CD8-positive, alpha-beta memory T cell (primary cell): ENCODE measurements at regions not wholly inside any gene's neighbourhood (a gene's known extent, or its start where the extent isn't known, plus 50 kb on each side); places are given as distances from the start of the nearest gene placed in this dataset.

Source experiments
- CTCF ChIA-PET: fragments of 350-600 bp; sonication (Branson Sonifier 250); formaldehyde crosslinking; loops from one replicate; lab custom pipeline; 2021; ENCODE audit warnings: antibody characterized with exemption; lab: Charles Lee
- POLR2A ChIA-PET: fragments of 350-600 bp; sonication (Branson Sonifier 250); formaldehyde crosslinking; loops from one replicate; lab custom pipeline; 2021; ENCODE audit warnings: antibody characterized with exemption; lab: Charles Lee
- DNase-seq, 5 donors: peaks; one replicate each; pipeline versions ENCODE4 v3.0.0 to v3.0.0-alpha.2; 2020 to 2022; ENCODE audit warnings: mixed read lengths in 1 of 5
- H3K27ac ChIP-seq: one replicate; pipeline ENCODE4 v1.7.0; 2013; ENCODE audit warnings: low read depth, mild to moderate bottlenecking, low read length, moderate library complexity
- H3K27me3 ChIP-seq: 2 replicates; pipeline ENCODE4 v1.7.0; 2013; ENCODE audit warnings: low read length, mild to moderate bottlenecking; ENCODE audit not compliant: insufficient read depth, poor library complexity, severe bottlenecking
- H3K36me3 ChIP-seq: 2 replicates; pipeline ENCODE4 v1.7.0; 2013; ENCODE audit warnings: mild to moderate bottlenecking, low read length, moderate library complexity; ENCODE audit not compliant: insufficient read depth
- H3K4me1 ChIP-seq: 2 replicates; pipeline ENCODE4 v1.7.0; 2013; ENCODE audit warnings: mild to moderate bottlenecking, low read length, moderate library complexity; ENCODE audit not compliant: insufficient read depth
- H3K4me3 ChIP-seq: 2 replicates; pipeline ENCODE4 v1.7.0; 2013; ENCODE audit warnings: mild to moderate bottlenecking, low read length
- H3K9me3 ChIP-seq: 2 replicates; pipeline ENCODE4 v1.7.0; 2013; ENCODE audit warnings: mild to moderate bottlenecking, low read length
- H3K27ac Mint-ChIP-seq, 8 donors: one replicate each; pipeline ENCODE4 v1.8.0; 2020 to 2021; ENCODE audit warnings: mixed read lengths in 8 of 8, mild to moderate bottlenecking in 6 of 8, inconsistent platforms in 3 of 8, moderate library complexity in 3 of 8
- H3K27me3 Mint-ChIP-seq, 2 donors: one replicate each; pipeline ENCODE4 v1.8.0; 2020 to 2021; ENCODE audit warnings: mixed read lengths in 2 of 2, mild to moderate bottlenecking in 1 of 2, moderate library complexity in 1 of 2
- H3K36me3 Mint-ChIP-seq, 3 donors: one replicate each; pipeline ENCODE4 v1.8.0; 2020 to 2021; ENCODE audit warnings: mixed read lengths in 3 of 3, inconsistent platforms in 1 of 3, mild to moderate bottlenecking in 1 of 3
- H3K4me1 Mint-ChIP-seq, 3 donors: one replicate each; pipeline ENCODE4 v1.8.0; 2020 to 2021; ENCODE audit warnings: mixed read lengths in 3 of 3, inconsistent platforms in 1 of 3, mild to moderate bottlenecking in 1 of 3
- H3K4me3 Mint-ChIP-seq, 7 donors: one replicate each; pipeline ENCODE4 v1.8.0; 2020 to 2021; ENCODE audit warnings: mixed read lengths in 7 of 7, mild to moderate bottlenecking in 6 of 7, moderate library complexity in 4 of 7, inconsistent platforms in 2 of 7
- H3K9me3 Mint-ChIP-seq, 5 donors: one replicate each; pipeline ENCODE4 v1.8.0; 2020 to 2022; ENCODE audit warnings: mixed read lengths in 5 of 5, mild to moderate bottlenecking in 3 of 5, moderate library complexity in 2 of 5, inconsistent platforms in 1 of 5

DNA sequence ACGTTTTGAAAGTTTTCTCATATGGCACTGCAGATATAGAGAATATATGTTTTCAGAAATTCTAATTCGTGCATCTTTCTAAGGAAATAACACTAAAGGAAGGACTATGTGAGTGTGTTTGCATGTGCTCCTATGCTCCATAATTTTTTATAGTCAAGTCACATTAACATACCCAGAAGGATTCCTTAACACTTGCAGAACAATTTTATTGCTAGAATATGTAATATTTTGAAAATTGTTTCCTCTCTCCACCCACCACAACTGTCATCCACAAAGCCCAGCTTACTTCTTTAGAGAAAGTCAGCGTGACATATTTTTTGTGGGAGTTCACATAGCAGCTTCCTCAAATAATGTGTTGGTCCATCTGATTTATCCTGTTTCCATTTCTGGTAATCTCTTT lies 604.6 kb upstream of the MGAT4C start:
- H3K36me3 ChIP-seq = no peaks in the 10 kb centered on the region
- ChIA-PET POLR2A (no interaction called here), CTCF (no interaction called here)
- H3K4me1 ChIP-seq = no peaks in the 10 kb centered on the region
- H3K4me3 ChIP-seq = no peak overlapping the region
- no peak overlapping the region for H3K27ac ChIP-seq
- H3K36me3 Mint-ChIP-seq = no peaks in the 10 kb centered on the region
- no peak overlapping the region for H3K27ac Mint-ChIP-seq
- no peak overlapping the region for H3K4me3 Mint-ChIP-seq
- H3K27me3 ChIP-seq = no peaks in the 10 kb centered on the region
- H3K9me3 ChIP-seq = no peaks in the 10 kb centered on the region
- no peaks in the 10 kb centered on the region for H3K27me3 Mint-ChIP-seq
- no peaks in the 10 kb centered on the region for H3K4me1 Mint-ChIP-seq
- no peak for DNase-seq
- H3K9me3 Mint-ChIP-seq = peaks cover 0 to 11% (median 2%) of the 10 kb centered on the region in 5 donors

DNA sequence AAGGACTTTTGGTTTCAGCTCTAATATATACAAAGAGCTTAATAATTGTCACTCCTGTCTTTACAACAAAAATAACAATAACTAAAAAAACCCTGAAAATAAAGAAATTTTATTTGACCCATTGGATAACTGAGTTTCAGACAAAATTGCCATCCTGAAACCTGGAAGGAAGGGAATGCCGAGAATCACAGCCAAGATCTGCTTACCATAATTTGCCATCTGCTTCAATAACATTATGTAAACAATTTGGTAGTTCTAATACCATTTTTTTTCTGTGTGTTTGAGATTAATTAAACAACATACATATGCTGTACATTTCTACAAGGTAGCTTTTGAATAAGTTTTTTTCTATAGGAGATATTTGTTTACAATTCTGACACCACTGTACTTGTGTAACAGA lies 596.3 kb upstream of the MGAT4C start:
- Histone ChIP-seq H3K9me3 (no peaks in the 10 kb centered on the region), H3K27ac (no peak overlapping the region), H3K27me3 (no peaks in the 10 kb centered on the region), H3K36me3 (no peaks in the 10 kb centered on the region), H3K4me1 (no peaks in the 10 kb centered on the region), H3K4me3 (no peak overlapping the region)
- H3K4me3 Mint-ChIP-seq = no peak overlapping the region
- no peak for DNase-seq
- peaks cover 0 to 18% (median under 1%) of the 10 kb centered on the region in 5 donors for H3K9me3 Mint-ChIP-seq
- H3K27me3 Mint-ChIP-seq = no peaks in the 10 kb centered on the region
- CTCF ChIA-PET = no interaction called here
- H3K4me1 Mint-ChIP-seq = no peaks in the 10 kb centered on the region
- POLR2A ChIA-PET = no interaction called here
- no peak overlapping the region for H3K27ac Mint-ChIP-seq
- H3K36me3 Mint-ChIP-seq = no peaks in the 10 kb centered on the region

DNA sequence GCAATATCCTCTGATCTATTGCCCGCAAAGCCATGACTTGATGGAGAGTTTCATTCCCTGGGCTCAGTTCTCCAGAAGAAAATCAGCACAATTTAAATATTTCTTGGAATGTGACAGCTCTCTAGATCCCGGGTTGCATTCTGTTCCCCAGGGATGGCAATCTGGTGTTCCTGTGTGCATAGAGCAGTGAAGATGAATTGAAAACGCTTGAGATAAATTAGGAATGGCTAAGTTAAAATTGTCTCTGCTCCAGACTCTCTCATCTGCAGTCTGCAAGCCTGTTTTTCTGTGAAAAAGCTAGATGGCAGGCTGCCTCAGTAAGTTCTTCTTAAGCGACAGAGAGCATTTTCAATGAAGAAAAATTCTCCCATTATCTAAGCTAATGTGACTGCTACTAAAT lies 582.5 kb upstream of the MGAT4C start:
- Histone ChIP-seq H3K36me3 (no peaks in the 10 kb centered on the region), H3K9me3 (no peaks in the 10 kb centered on the region), H3K4me1 (no peaks in the 10 kb centered on the region), H3K27me3 (no peaks in the 10 kb centered on the region), H3K4me3 (no peak overlapping the region), H3K27ac (no peak overlapping the region)
- H3K27ac Mint-ChIP-seq = no peak overlapping the region
- H3K4me1 Mint-ChIP-seq = no peaks in the 10 kb centered on the region
- ChIA-PET CTCF (no interaction called here), POLR2A (no interaction called here)
- H3K9me3 Mint-ChIP-seq = peaks cover 6 to 24% (median 8%) of the 10 kb centered on the region in 5 donors
- H3K36me3 Mint-ChIP-seq = peaks cover 0 to 1% (median 0%) of the 10 kb centered on the region in 3 donors
- no peak for DNase-seq
- H3K4me3 Mint-ChIP-seq = no peak overlapping the region
- no peaks in the 10 kb centered on the region for H3K27me3 Mint-ChIP-seq

DNA sequence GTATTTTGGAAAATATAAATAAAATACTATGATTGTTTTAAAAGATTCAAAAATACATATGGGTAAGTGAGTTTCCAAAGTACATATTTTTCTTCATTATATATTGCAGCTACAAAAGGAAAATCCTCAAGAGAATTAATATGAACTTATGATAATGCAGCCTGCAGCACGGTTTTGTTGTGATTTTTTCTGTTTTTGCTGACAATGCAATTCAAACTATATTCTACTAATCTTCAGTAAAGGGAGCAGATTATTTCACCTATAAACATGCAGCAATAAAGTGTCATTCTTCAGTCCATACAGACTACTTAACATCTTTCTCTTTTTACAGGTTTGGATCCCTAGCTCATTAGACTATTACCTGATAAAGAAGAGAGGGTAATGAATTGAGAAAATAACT lies 582.1 kb upstream of the MGAT4C start:
- no peaks in the 10 kb centered on the region for H3K27me3 Mint-ChIP-seq
- H3K36me3 ChIP-seq = no peaks in the 10 kb centered on the region
- POLR2A ChIA-PET = no interaction called here
- CTCF ChIA-PET = no interaction called here
- DNase-seq = no peak
- H3K27me3 ChIP-seq = no peaks in the 10 kb centered on the region
- no peak overlapping the region for H3K27ac ChIP-seq
- H3K9me3 ChIP-seq = no peaks in the 10 kb centered on the region
- peaks cover 0 to 1% (median 0%) of the 10 kb centered on the region in 3 donors for H3K36me3 Mint-ChIP-seq
- H3K27ac Mint-ChIP-seq = no peak overlapping the region
- no peak overlapping the region for H3K4me3 ChIP-seq
- H3K4me3 Mint-ChIP-seq = no peak overlapping the region
- peaks cover 6 to 24% (median 9%) of the 10 kb centered on the region in 5 donors for H3K9me3 Mint-ChIP-seq
- no peaks in the 10 kb centered on the region for H3K4me1 ChIP-seq
- H3K4me1 Mint-ChIP-seq = no peaks in the 10 kb centered on the region

DNA sequence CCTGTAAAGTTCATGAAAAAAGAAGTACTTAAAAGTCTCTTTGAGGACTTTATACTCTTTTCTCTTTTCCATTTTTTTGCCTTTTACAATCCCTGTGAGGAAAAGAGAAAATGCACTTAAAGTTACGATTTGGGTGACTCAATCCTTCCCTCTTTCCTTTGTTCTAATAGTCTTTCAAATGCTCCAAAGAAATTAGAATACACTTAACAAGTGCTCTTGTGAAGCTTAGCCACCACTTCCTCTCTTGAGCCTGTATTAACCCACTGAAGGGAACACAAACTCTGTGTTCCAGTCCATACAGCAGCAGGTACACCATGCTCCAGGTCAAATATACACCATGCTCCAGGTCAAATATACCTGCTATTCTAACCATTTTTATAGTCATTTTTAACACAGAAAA lies 581.1 kb upstream of the MGAT4C start:
- H3K27ac Mint-ChIP-seq = no peak overlapping the region
- no peak for DNase-seq
- Histone ChIP-seq H3K4me1 (no peaks in the 10 kb centered on the region), H3K27ac (no peak overlapping the region), H3K27me3 (no peaks in the 10 kb centered on the region), H3K36me3 (no peaks in the 10 kb centered on the region), H3K4me3 (no peak overlapping the region), H3K9me3 (no peaks in the 10 kb centered on the region)
- H3K9me3 Mint-ChIP-seq = peaks cover 4 to 27% (median 9%) of the 10 kb centered on the region in 5 donors
- ChIA-PET CTCF (no interaction called here), POLR2A (no interaction called here)
- H3K4me3 Mint-ChIP-seq = no peak overlapping the region
- no peaks in the 10 kb centered on the region for H3K4me1 Mint-ChIP-seq
- H3K27me3 Mint-ChIP-seq = no peaks in the 10 kb centered on the region
- peaks cover 0 to 1% (median 0%) of the 10 kb centered on the region in 3 donors for H3K36me3 Mint-ChIP-seq

DNA sequence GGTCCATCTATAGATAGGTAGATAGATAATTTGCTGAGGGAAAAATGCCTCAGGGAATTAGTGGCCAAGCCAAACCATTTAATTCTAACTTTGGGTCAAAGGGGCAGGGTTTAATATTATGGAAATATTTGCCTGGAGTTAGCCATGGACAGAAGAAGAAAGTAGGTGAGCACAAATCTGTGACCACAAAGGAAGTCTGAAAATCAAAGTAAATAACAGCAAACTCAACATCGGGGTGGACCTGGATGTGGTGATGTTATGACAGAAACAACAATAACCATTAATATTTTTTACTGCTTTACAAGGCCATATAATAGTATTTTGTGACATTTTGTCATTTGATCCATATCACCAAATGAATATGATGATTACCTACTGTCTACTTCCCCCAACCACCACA lies 578.0 kb upstream of the MGAT4C start:
- no peak overlapping the region for H3K4me3 Mint-ChIP-seq
- no peak overlapping the region for H3K27ac Mint-ChIP-seq
- no peaks in the 10 kb centered on the region for H3K27me3 ChIP-seq
- DNase-seq = no peak
- H3K4me1 Mint-ChIP-seq = no peaks in the 10 kb centered on the region
- H3K4me1 ChIP-seq = no peaks in the 10 kb centered on the region
- ChIA-PET CTCF (no interaction called here), POLR2A (no interaction called here)
- no peaks in the 10 kb centered on the region for H3K9me3 ChIP-seq
- H3K9me3 Mint-ChIP-seq = peaks cover 2 to 17% (median 5%) of the 10 kb centered on the region in 5 donors
- H3K36me3 Mint-ChIP-seq = peaks cover 0 to 1% (median 0%) of the 10 kb centered on the region in 3 donors
- no peaks in the 10 kb centered on the region for H3K36me3 ChIP-seq
- no peaks in the 10 kb centered on the region for H3K27me3 Mint-ChIP-seq
- H3K27ac ChIP-seq = no peak overlapping the region
- no peak overlapping the region for H3K4me3 ChIP-seq

DNA sequence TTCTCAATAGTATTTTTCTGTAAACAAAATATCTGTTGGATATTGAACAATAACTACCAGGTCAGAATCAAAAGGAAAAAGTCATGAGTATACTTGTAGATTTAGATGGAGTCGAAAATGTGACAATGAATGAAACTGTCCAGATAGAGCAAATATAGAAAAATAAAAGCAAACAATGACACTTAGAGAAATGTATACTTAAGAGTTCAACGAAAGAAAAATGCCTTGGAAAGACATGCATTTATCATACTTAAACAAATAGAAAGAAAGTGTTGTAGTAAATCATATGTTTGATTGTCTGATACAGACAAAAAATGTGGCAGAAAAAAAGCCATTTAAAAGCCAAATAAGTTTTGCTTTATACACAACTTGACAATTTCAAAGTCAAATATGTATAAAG lies 571.2 kb upstream of the MGAT4C start:
- Mint-ChIP-seq H3K4me1 (no peaks in the 10 kb centered on the region), H3K9me3 (peaks cover 2 to 20% (median 6%) of the 10 kb centered on the region in 5 donors), H3K36me3 (no peaks in the 10 kb centered on the region), H3K27ac (no peak overlapping the region), H3K4me3 (no peak overlapping the region), H3K27me3 (no peaks in the 10 kb centered on the region)
- Histone ChIP-seq H3K27ac (no peak overlapping the region), H3K4me3 (no peak overlapping the region), H3K27me3 (no peaks in the 10 kb centered on the region), H3K4me1 (no peaks in the 10 kb centered on the region), H3K9me3 (no peaks in the 10 kb centered on the region), H3K36me3 (no peaks in the 10 kb centered on the region)
- ChIA-PET POLR2A (no interaction called here), CTCF (no interaction called here)
- no peak for DNase-seq

DNA sequence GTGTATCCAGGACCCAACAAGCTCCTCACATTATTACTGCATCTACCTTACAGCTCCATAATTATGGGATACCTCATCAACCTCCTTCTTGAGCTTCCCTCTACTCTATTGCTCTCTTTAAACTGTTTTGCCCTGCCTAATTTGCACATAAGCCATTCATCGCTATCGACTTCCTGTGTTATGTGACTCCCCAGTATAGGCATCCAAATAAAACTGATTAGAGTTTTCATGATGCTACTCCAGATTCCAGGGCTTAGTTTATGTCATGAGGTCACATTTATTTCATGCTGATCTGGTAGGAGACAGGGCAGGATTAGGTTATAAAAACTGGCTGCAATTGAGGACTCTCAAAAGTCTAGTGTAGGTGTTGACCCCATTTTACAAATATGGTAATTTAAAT lies 569.9 kb upstream of the MGAT4C start:
- Histone ChIP-seq H3K27ac (no peak overlapping the region), H3K27me3 (no peaks in the 10 kb centered on the region), H3K36me3 (no peaks in the 10 kb centered on the region), H3K9me3 (no peaks in the 10 kb centered on the region), H3K4me1 (no peaks in the 10 kb centered on the region), H3K4me3 (no peak overlapping the region)
- ChIA-PET POLR2A (no interaction called here), CTCF (no interaction called here)
- peaks cover 2 to 25% (median 7%) of the 10 kb centered on the region in 5 donors for H3K9me3 Mint-ChIP-seq
- no peak for DNase-seq
- H3K36me3 Mint-ChIP-seq = no peaks in the 10 kb centered on the region
- no peak overlapping the region for H3K27ac Mint-ChIP-seq
- H3K4me1 Mint-ChIP-seq = no peaks in the 10 kb centered on the region
- H3K27me3 Mint-ChIP-seq = no peaks in the 10 kb centered on the region
- H3K4me3 Mint-ChIP-seq = no peak overlapping the region

DNA sequence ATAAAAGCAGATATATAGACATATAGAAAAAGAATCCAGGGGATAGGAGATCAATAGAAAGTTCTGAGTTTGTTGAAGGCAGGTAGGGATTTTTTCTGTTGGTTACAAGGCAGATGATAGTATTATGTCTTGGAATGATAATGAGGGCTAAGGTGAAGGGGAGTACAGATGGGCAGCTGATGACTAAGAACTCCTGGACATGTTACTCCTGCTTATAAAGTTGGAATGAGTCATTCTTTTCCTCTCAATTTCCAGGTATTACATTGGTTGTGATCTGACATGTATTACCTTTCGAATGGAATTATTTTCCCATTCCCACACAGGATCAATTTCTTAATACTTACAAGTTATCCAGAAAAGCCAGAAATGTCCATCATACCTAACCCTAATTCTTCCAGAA lies 545.2 kb upstream of the MGAT4C start:
- no peak overlapping the region for H3K27ac ChIP-seq
- no peaks in the 10 kb centered on the region for H3K27me3 ChIP-seq
- no peaks in the 10 kb centered on the region for H3K9me3 ChIP-seq
- no peak for DNase-seq
- Mint-ChIP-seq H3K9me3 (peaks cover 0 to 28% (median 7%) of the 10 kb centered on the region in 5 donors), H3K27me3 (peaks cover 0 to 1% of the 10 kb centered on the region in 2 donors), H3K27ac (no peak overlapping the region), H3K4me3 (no peak overlapping the region), H3K4me1 (no peaks in the 10 kb centered on the region), H3K36me3 (no peaks in the 10 kb centered on the region)
- H3K36me3 ChIP-seq = no peaks in the 10 kb centered on the region
- ChIA-PET CTCF (no interaction called here), POLR2A (no interaction called here)
- no peak overlapping the region for H3K4me3 ChIP-seq
- no peaks in the 10 kb centered on the region for H3K4me1 ChIP-seq
